Choroid plexus epithelial cell (primary cell): ENCODE measurements at regions not wholly inside any gene's neighbourhood (a gene's known extent, or its start where the extent isn't known, plus 50 kb on each side); places are given as distances from the start of the nearest gene placed in this dataset.

ENCODE experiments used
- DNase-seq: peaks from one replicate; pipeline ENCODE4 v3.0.0-alpha.2; 2010; ENCODE audit warnings: low read depth
- H3K4me3 ChIP-seq: 2 replicates; pipeline ENCODE4 v1.5.1; 2011; ENCODE audit warnings: low read depth, mild to moderate bottlenecking, control low read depth, low read length, moderate library complexity
- TF ChIP-seq, protein P1 (sequence below): conservative IDR thresholded peaks from 2 replicates; pipeline ENCODE4 v1.5.1; 2011; ENCODE audit warnings: low read depth, mild to moderate bottlenecking, control low read depth, inconsistent platforms, low read length, moderate library complexity

DNA sequence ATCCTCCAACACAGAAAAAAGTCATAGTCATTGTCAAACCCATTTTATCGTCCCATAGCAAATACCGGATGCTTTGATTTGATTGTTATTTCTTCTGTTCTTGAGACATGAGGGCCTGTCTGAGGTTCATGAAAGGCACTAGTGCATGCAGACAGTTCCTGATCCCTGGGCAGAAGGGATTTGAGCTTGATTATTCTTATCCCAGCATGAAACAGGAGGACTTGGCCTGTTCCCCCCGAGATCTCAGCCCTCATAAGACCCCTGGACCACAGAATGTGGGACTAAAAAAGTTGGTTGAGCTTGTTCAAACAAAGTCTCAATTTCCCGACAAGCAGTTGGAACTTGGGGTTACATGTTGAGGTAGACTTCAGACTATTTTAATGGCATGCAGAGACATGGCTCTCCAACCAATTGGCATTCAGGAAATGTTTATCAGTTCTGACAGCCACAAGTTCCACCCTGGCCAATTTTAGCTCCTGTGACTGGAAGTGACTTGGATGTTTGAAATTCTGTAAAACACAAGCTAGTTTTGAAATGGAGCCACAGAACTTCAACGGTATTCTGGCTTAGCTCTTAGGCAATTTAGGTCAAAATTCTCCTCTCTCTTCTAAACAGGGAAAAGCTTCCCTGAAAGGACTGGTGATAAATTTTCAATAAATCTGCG lies 366.9 kb upstream of the SLC14A2 start:
- DNase-seq: peak; percentile 82
- TF ChIP-seq, protein P1, sequence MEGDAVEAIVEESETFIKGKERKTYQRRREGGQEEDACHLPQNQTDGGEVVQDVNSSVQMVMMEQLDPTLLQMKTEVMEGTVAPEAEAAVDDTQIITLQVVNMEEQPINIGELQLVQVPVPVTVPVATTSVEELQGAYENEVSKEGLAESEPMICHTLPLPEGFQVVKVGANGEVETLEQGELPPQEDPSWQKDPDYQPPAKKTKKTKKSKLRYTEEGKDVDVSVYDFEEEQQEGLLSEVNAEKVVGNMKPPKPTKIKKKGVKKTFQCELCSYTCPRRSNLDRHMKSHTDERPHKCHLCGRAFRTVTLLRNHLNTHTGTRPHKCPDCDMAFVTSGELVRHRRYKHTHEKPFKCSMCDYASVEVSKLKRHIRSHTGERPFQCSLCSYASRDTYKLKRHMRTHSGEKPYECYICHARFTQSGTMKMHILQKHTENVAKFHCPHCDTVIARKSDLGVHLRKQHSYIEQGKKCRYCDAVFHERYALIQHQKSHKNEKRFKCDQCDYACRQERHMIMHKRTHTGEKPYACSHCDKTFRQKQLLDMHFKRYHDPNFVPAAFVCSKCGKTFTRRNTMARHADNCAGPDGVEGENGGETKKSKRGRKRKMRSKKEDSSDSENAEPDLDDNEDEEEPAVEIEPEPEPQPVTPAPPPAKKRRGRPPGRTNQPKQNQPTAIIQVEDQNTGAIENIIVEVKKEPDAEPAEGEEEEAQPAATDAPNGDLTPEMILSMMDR: no peak
- no peak overlapping the region for H3K4me3 ChIP-seq

DNA sequence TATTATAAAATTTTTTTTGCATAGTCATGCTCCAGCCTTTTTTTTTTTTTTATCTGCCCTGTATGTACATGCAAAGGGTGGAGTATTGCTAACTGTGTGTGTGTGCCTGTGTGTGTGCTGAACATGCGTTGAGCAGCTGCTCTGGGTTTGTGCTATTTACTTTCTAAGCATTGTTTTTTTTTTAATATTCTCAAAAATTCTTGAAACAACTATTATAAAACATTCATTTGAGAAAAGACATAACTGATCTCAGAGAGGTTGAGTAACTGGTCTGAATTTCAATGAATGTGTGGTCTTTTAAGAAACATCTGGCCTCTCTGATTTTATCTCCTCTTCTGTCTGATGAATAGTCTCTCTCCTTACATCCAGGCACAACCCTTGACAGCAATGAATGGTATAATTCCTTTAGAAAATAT lies 366.0 kb upstream of the SLC14A2 start:
- no peak overlapping the region for H3K4me3 ChIP-seq
- DNase-seq: peak; percentile 14
- TF ChIP-seq, protein P1: no peak

DNA sequence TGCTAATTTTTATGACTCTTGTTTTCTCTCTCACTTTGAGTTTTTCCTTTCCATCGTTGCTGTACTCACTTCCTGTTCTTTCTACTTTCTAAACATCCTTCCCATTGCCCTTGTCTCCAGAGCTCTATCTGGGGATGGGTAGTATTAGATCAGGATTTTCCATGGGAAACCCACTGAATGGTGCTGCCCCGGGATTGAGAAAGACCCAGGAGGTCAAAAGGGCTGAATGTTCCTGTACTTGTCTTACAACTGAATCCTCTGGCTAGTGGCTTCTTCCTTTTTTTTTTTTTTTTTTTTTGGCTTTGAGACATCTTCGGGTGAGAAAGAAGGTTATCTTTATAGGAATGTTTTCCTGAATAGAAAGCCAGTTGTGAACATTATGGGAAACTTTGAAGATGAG lies 364.8 kb upstream of the SLC14A2 start:
- H3K4me3 ChIP-seq: no peak overlapping the region
- TF ChIP-seq, protein P1: no peak
- DNase-seq: no peak

DNA sequence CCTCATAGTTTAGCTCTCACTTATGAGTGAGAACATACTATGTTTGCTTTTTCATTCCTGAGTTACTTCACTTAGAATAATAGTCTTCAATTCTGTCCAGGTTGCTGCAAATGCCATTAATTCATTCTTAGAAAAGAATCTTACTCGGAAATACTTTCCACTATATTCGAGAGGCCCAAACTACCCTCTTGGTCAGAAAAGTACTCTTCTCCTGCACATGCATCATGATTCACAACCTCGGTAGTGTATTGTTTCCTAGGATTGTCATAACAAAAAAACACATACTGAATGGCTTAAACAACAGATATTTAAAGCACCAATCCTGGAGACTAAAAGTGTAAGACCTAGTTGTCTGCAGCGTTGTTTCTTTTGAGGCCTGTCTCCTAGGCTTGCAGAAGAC lies 364.0 kb upstream of the SLC14A2 start:
- no peak for DNase-seq
- H3K4me3 ChIP-seq: no peak overlapping the region
- TF ChIP-seq, protein P1: no peak

DNA sequence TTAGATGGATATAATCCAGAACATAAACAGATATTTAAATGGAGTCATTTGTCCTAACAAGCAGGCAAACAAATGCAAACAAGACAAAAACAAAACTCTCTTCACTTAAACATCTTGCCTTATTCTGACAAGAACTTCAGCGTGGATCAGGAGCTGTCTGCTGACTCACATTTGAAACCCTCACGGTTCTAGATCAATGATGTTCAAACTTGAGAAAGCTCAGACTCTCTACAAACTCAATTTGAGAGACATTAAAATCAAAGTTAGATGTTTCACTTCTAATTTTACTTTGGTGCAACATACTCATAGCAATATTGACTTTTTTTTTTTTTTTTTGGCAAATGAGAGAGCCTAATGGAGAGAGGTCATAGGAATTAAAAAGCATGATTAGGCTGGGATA lies 362.8 kb upstream of the SLC14A2 start:
- DNase-seq: no peak
- TF ChIP-seq, protein P1: no peak
- H3K4me3 ChIP-seq: no peak overlapping the region

DNA sequence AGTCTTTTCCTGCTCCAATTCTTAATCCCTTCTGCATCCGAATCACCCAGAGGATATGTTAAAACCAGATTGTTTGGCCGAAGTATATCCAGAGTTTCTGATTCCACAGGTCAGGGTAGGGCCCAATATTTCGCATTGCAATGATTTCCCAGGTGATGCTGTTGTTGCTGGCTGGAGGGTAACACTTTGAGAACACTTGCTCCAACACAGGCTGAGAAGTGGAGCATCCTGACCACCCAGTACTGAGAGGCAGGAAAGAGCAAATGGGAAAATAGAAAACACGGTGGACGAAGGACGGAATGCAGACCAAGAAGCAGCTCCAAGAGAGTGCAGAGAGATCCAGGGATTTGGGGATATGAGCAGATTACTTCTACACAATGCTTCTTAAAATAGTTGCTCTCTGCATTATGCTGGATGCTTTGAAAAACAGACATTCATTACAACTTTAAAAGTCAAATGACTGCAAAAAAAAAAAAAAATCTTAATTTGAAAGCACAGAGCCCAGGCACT lies 362.2 kb upstream of the SLC14A2 start:
- TF ChIP-seq, protein P1: no peak
- H3K4me3 ChIP-seq: no peak overlapping the region
- DNase-seq: no peak
